ENCODE measurements at regions not wholly inside any gene's neighbourhood (a gene's known extent, or its start where the extent isn't known, plus 50 kb on each side); places are given as distances from the start of the nearest gene placed in this dataset.

DNA sequence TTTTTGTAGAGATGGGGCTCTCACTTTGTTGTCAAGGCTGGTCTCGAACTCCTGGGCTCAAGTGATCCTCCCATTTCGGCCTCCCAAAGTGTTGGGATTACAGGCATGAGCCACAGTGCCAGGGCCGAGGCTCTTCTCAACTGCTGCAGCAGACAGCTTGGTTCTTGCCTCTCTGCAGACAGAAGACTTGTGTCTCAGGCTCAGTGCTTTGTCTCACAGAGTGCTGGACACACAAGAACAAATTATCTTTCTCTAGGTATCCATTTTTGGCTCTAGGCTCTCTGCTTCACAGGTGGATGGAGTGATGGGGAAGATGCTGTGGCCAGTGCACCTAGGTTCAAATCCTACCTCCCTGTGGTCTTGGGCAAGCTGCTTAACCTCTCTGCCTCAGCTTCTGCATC lies 80.8 kb upstream of the RNU2-1 start:
- Mint-ChIP-seq H3K27ac (no peak overlapping the region), H3K36me3 (peaks cover 8% of the 10 kb centered on the region), H3K27me3 (ENCODE audit: low read depth) (peaks cover 8% of the 10 kb centered on the region), H3K4me1 (peaks cover 3% of the 10 kb centered on the region; the same call in 1 of the 2 replicates), H3K4me3 (no peak overlapping the region), H3K9me3 (peaks cover 9% of the 10 kb centered on the region)
- ATAC-seq, result no peak
- POLR2A ChIA-PET, result interaction anchor here (0.6 to 2.4 kb wide), 5 partner anchors 54 to 289 kb away, joined by 3 to 11 read pairs (median 6); partner anchors contain the start of gene TMEM106A
- TF ChIP-seq TEAD4 (CRISPR knock-in tag; IDR thresholded peaks at IDR 0.05) (no peak), ETV6 (CRISPR knock-in tag; IDR thresholded peaks at IDR 0.05) (no peak), RELA (CRISPR knock-in tag; IDR thresholded peaks at IDR 0.05; ENCODE audit: borderline replicate concordance) (no peak), TEAD1 (CRISPR knock-in tag; IDR thresholded peaks at IDR 0.05) (no peak), EMX1 (CRISPR knock-in tag; IDR thresholded peaks at IDR 0.05) (no peak), E2F5 (CRISPR knock-in tag; IDR thresholded peaks at IDR 0.05) (no peak), HMGA2 (CRISPR knock-in tag; IDR thresholded peaks at IDR 0.05) (no peak), NR2C2 (CRISPR knock-in tag; IDR thresholded peaks at IDR 0.05) (no peak), CBFB (CRISPR knock-in tag; IDR thresholded peaks at IDR 0.05; ENCODE audit: low read depth) (no peak), JAZF1 (CRISPR knock-in tag; IDR thresholded peaks at IDR 0.05) (no peak), CREM (CRISPR knock-in tag; IDR thresholded peaks at IDR 0.05) (no peak), E2F1 (CRISPR knock-in tag; IDR thresholded peaks at IDR 0.05) (no peak), FOXP4 (CRISPR knock-in tag; IDR thresholded peaks at IDR 0.05) (no peak), USF2 (CRISPR knock-in tag; IDR thresholded peaks at IDR 0.05) (no peak), SP1 (CRISPR knock-in tag; conservative IDR thresholded peaks at IDR 0.05) (no peak), MAX (CRISPR knock-in tag; IDR thresholded peaks at IDR 0.05) (no peak)
- TF ChIP-seq, protein P1, sequence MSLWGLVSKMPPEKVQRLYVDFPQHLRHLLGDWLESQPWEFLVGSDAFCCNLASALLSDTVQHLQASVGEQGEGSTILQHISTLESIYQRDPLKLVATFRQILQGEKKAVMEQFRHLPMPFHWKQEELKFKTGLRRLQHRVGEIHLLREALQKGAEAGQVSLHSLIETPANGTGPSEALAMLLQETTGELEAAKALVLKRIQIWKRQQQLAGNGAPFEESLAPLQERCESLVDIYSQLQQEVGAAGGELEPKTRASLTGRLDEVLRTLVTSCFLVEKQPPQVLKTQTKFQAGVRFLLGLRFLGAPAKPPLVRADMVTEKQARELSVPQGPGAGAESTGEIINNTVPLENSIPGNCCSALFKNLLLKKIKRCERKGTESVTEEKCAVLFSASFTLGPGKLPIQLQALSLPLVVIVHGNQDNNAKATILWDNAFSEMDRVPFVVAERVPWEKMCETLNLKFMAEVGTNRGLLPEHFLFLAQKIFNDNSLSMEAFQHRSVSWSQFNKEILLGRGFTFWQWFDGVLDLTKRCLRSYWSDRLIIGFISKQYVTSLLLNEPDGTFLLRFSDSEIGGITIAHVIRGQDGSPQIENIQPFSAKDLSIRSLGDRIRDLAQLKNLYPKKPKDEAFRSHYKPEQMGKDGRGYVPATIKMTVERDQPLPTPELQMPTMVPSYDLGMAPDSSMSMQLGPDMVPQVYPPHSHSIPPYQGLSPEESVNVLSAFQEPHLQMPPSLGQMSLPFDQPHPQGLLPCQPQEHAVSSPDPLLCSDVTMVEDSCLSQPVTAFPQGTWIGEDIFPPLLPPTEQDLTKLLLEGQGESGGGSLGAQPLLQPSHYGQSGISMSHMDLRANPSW (CRISPR knock-in tag; conservative IDR thresholded peaks at IDR 0.05; ENCODE audit: low read depth), result no peak
- no peak for DNase-seq (ENCODE audit: low spot score)
- CTCF ChIA-PET, result interaction anchor here (0.7 to 3.6 kb wide), 6 partner anchors 100 to 359 kb away, joined by 3 to 13 read pairs (median 4); partner anchors contain the start of genes RPL27 and TMEM106A

DNA sequence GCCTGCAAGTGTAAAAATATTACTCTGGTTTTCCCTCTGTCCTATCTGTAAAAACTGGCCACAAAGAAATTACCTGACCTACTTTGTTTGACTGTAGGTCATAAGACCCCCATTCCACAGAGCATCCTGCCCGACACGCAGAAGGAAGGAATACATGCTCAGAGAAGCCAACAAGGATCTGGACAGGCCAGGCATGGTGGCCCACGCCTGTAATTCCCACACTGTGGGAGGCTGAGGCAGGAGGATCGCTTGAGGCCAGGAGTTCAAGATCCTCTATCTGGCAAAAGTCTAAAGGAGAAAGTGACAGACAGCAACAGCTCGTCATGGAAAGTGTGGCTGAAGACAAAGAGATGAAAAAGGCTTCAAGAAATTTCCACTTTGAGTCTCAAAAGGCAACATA lies 78.2 kb upstream of the RNU2-1 start:
- ChIA-PET POLR2A (no interaction called here), CTCF (no interaction called here)
- no peaks in the 10 kb centered on the region for H3K9me3 Mint-ChIP-seq
- H3K27ac Mint-ChIP-seq, result no peak overlapping the region
- no peaks in the 10 kb centered on the region for H3K36me3 Mint-ChIP-seq
- H3K4me3 Mint-ChIP-seq, result no peak overlapping the region
- peaks cover 2% of the 10 kb centered on the region; the same call in 1 of the 2 replicates for H3K27me3 Mint-ChIP-seq (ENCODE audit: low read depth)
- peaks cover 3% of the 10 kb centered on the region; the same call in 1 of the 2 replicates for H3K4me1 Mint-ChIP-seq
- DNase-seq (ENCODE audit: low spot score), result no peak
- no peak for ATAC-seq
- TF ChIP-seq, protein P2, sequence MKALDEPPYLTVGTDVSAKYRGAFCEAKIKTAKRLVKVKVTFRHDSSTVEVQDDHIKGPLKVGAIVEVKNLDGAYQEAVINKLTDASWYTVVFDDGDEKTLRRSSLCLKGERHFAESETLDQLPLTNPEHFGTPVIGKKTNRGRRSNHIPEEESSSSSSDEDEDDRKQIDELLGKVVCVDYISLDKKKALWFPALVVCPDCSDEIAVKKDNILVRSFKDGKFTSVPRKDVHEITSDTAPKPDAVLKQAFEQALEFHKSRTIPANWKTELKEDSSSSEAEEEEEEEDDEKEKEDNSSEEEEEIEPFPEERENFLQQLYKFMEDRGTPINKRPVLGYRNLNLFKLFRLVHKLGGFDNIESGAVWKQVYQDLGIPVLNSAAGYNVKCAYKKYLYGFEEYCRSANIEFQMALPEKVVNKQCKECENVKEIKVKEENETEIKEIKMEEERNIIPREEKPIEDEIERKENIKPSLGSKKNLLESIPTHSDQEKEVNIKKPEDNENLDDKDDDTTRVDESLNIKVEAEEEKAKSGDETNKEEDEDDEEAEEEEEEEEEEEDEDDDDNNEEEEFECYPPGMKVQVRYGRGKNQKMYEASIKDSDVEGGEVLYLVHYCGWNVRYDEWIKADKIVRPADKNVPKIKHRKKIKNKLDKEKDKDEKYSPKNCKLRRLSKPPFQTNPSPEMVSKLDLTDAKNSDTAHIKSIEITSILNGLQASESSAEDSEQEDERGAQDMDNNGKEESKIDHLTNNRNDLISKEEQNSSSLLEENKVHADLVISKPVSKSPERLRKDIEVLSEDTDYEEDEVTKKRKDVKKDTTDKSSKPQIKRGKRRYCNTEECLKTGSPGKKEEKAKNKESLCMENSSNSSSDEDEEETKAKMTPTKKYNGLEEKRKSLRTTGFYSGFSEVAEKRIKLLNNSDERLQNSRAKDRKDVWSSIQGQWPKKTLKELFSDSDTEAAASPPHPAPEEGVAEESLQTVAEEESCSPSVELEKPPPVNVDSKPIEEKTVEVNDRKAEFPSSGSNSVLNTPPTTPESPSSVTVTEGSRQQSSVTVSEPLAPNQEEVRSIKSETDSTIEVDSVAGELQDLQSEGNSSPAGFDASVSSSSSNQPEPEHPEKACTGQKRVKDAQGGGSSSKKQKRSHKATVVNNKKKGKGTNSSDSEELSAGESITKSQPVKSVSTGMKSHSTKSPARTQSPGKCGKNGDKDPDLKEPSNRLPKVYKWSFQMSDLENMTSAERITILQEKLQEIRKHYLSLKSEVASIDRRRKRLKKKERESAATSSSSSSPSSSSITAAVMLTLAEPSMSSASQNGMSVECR (CRISPR knock-in tag; IDR thresholded peaks at IDR 0.05; ENCODE audit: borderline replicate concordance), result no peak
- TF ChIP-seq NFATC4 (CRISPR knock-in tag; IDR thresholded peaks at IDR 0.05), result no peak
- no peak for TF ChIP-seq TEAD4 (CRISPR knock-in tag; IDR thresholded peaks at IDR 0.05)
- no peak for TF ChIP-seq MYBL2 (CRISPR knock-in tag; IDR thresholded peaks at IDR 0.05)
- no peak for TF ChIP-seq ZNF416 (CRISPR knock-in tag; IDR thresholded peaks at IDR 0.05)
